ENCODE measurements at regions not wholly inside any gene's neighbourhood (a gene's known extent, or its start where the extent isn't known, plus 50 kb on each side); places are given as distances from the start of the nearest gene placed in this dataset.

DNA sequence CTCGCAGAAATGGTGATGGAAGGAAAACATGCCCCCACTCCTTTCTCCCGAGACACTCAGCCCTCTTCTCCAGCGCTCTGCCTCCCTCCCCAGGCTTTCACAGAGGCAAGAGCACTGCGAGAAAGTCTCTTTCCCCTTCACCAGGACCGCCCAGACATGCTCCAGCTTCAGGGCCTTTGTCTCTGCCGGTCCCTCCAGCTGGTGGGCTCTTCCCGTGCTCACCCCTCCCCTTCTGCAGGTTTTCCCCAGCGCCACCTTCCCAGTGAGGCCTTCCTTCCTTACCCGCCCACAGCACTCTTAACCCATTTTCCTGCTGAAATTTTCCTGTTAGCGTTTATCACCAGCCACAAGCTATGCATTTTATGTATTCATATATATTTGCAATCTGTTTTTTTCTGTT is 86.2 kb downstream of the TFAP2C start:
- Mint-ChIP-seq H3K27me3 (no peaks in the 10 kb centered on the region), H3K4me3 (no peak overlapping the region), H3K27ac (no peak overlapping the region), H3K36me3 (ENCODE audit: low read depth) (no peaks in the 10 kb centered on the region), H3K4me1 (no peaks in the 10 kb centered on the region), H3K9me3 (no peaks in the 10 kb centered on the region)
- intact Hi-C loops (cut with micrococcal nuclease) = no loop called here
- DNase-seq = no peak

DNA sequence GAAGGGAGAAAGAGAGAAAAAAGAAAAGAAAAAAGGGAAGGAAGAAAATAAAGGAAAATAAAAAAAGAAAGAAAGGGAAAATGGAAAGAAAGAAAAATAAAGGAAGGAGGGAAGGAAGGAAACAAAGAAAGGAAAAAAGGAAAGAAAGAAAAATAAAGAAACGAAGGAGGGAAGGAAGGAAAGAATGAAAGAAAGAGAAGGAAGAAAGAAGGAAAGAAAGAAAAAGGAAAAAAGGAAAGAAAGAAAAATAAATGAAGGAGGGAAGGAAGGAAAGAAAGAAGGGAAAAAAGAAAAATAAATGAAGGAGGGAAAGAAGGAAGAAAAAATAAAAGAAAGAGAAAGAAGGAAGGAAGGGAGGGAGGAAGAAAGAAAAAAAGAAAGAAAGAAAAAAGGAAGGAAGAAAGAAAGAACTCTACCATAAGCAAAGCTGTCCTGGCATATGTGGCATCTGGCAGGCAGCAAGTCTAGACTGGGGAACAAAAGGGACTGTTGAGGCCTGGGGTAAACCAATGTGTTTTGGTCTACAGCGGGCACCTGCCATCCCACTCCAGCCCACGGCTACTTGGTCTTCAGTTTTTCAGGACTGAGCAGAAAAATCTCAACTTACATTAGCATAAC is 86.9 kb downstream of the TFAP2C start:
- H3K27me3 Mint-ChIP-seq = no peaks in the 10 kb centered on the region
- H3K4me1 Mint-ChIP-seq = no peaks in the 10 kb centered on the region
- no peaks in the 10 kb centered on the region for H3K9me3 Mint-ChIP-seq
- no peak overlapping the region for H3K27ac Mint-ChIP-seq
- no peak overlapping the region for H3K4me3 Mint-ChIP-seq
- intact Hi-C loops (cut with micrococcal nuclease) = no loop called here
- no peaks in the 10 kb centered on the region for H3K36me3 Mint-ChIP-seq (ENCODE audit: low read depth)
- DNase-seq = no peak

DNA sequence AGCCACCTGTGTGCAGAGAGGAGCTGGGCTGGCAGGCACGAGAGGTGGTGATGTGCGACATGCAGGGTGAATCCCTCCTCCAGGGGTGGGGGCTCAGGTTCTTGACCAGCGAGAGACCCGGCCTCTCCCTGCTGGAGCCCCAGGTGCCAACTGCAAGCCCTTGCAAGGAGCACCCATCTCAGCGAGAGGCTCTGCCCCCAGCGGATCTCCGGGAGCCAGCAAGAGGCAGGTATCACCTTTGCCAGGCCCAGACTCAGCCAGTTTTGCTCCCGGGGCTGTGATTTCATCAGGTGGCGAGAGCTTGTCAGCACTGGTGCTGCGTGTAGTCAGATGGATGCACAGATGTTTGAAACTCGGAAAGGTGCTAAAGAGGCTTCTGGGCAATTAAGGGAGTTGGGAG is 87.7 kb downstream of the TFAP2C start:
- H3K4me1 Mint-ChIP-seq = no peaks in the 10 kb centered on the region
- H3K27me3 Mint-ChIP-seq = no peaks in the 10 kb centered on the region
- H3K9me3 Mint-ChIP-seq = no peaks in the 10 kb centered on the region
- no peaks in the 10 kb centered on the region for H3K36me3 Mint-ChIP-seq (ENCODE audit: low read depth)
- intact Hi-C loops (cut with micrococcal nuclease) = no loop called here
- DNase-seq = no peak
- H3K27ac Mint-ChIP-seq = no peak overlapping the region
- no peak overlapping the region for H3K4me3 Mint-ChIP-seq

DNA sequence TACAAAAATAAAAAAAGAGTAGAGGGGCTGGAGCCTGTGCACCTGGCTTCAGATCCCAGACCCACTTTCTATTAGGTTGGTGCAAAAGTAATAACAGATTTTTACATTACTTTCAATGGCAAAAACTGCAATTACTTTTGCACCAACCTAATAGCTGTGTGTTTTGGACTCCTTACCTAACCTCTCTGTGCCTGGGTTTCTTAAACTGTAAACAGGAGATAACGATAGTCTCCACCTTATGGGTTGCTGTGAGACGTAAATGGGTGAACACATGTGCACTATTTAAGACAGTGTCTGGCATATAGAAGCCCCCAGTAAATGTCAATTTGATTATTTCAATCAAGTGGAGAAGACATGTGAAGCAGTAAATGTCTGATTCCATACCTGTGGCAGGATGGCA is 89.7 kb downstream of the TFAP2C start:
- H3K9me3 Mint-ChIP-seq = no peaks in the 10 kb centered on the region
- H3K4me3 Mint-ChIP-seq = no peak overlapping the region
- H3K27ac Mint-ChIP-seq = no peak overlapping the region
- DNase-seq = no peak
- no peaks in the 10 kb centered on the region for H3K36me3 Mint-ChIP-seq (ENCODE audit: low read depth)
- intact Hi-C loops (cut with micrococcal nuclease) = no loop called here
- no peaks in the 10 kb centered on the region for H3K27me3 Mint-ChIP-seq
- no peaks in the 10 kb centered on the region for H3K4me1 Mint-ChIP-seq

DNA sequence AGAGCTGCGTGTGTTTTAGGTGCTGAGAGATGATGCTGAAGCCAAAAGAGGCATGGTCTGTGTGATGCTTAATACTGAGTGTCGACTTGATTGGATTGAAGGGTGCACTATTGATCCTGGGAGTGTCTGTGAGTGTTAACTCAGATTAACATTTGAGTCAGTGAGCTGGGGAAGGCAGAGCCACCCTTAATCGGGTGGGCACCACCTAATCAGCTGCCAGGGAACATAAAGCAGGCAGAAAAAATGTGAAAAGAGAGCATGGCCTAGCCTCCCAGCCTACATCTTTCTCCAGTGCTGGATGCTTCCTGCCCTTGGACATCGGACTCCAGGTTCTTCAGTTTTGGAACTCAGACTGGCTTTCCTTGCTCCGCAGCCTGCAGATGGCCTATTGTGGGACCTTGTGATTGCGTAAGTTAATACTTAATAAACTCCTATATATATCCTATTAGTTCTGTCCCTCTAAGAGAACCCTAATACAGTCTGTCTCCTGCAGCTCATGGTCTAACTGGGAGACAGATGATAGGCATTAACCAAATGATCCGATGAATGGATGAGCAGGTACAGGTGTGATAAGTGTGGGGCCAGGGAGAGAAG is 91.6 kb downstream of the TFAP2C start:
- no peak overlapping the region for H3K27ac Mint-ChIP-seq
- DNase-seq = no peak
- H3K36me3 Mint-ChIP-seq (ENCODE audit: low read depth) = no peaks in the 10 kb centered on the region
- no peak overlapping the region for H3K4me3 Mint-ChIP-seq
- intact Hi-C loops (cut with micrococcal nuclease) = no loop called here
- H3K27me3 Mint-ChIP-seq = no peaks in the 10 kb centered on the region
- H3K9me3 Mint-ChIP-seq = no peaks in the 10 kb centered on the region
- no peaks in the 10 kb centered on the region for H3K4me1 Mint-ChIP-seq

DNA sequence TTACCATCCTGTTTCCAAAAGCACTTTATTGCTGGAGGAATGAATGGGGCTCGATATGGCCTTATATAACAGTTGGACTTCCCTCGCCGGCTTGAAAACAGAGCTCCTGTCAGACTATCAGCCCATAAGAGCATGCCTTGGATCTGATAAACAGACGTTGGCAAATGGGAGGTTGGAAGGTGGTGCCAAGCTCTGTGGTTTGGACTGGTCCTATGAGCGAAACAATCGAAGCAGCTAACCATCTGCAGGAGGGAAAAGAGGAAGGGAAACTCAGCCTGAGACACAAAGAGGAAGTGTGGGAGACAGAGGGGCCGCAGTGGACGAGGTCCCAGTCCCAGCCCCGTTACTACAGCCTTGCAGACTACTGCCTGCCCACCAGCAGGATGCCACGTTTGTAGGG is 92.9 kb downstream of the TFAP2C start:
- Mint-ChIP-seq H3K36me3 (ENCODE audit: low read depth) (no peaks in the 10 kb centered on the region), H3K4me1 (no peaks in the 10 kb centered on the region), H3K9me3 (no peaks in the 10 kb centered on the region), H3K27ac (no peak overlapping the region), H3K4me3 (no peak overlapping the region), H3K27me3 (no peaks in the 10 kb centered on the region)
- no peak for DNase-seq
- intact Hi-C loops (cut with micrococcal nuclease) = no loop called here

DNA sequence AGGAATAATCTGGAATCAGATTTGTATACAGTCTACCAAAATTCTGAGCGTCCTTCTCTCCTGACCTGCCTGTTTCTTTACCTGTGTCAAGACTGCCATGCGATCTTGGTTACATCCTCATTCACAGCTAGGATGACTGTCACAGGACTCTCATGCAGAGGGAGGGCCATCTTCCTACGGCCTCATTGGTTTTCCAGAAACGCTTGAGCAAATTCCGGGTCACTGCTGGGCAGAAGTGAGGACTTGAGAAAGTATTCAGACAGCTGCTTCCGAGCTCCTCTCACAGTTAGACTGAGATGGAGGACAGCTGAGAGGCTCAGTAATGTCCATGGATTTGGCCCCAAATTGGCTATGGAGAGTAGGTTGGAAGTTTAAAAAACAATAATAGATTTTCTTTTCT is 94.2 kb downstream of the TFAP2C start:
- no peaks in the 10 kb centered on the region for H3K36me3 Mint-ChIP-seq (ENCODE audit: low read depth)
- H3K9me3 Mint-ChIP-seq = no peaks in the 10 kb centered on the region
- H3K4me3 Mint-ChIP-seq = no peak overlapping the region
- intact Hi-C loops (cut with micrococcal nuclease) = no loop called here
- H3K27me3 Mint-ChIP-seq = no peaks in the 10 kb centered on the region
- H3K27ac Mint-ChIP-seq = no peak overlapping the region
- no peak for DNase-seq
- no peaks in the 10 kb centered on the region for H3K4me1 Mint-ChIP-seq

DNA sequence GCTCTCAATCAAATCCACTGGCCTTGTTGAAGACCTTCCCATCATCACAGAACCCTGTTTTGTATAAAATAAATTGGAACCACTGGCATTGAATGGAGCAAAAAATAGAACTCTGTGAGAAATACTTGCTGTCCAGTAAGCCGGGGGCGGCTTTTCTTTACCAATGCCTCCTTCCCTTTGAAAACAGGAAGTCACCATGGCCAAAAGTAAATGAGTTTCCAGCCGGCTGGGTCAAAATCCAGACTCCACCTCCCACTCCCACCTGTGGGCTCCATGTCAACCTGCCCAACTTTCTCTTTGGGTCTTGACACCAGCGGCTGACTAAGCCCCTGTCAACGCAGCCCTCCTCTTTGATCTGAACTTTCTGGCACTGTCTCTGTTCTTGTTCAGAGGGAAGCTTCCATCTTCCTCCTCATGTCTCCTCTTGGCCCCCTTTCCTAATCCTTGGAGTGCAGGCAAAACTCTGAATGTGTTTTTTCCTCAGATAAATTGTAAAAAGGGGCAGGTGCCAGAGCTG is 95.2 kb downstream of the TFAP2C start:
- H3K27ac Mint-ChIP-seq = no peak overlapping the region
- no peak for DNase-seq
- intact Hi-C loops (cut with micrococcal nuclease) = no loop called here
- H3K9me3 Mint-ChIP-seq = no peaks in the 10 kb centered on the region
- no peaks in the 10 kb centered on the region for H3K27me3 Mint-ChIP-seq
- no peaks in the 10 kb centered on the region for H3K36me3 Mint-ChIP-seq (ENCODE audit: low read depth)
- no peak overlapping the region for H3K4me3 Mint-ChIP-seq
- no peaks in the 10 kb centered on the region for H3K4me1 Mint-ChIP-seq

DNA sequence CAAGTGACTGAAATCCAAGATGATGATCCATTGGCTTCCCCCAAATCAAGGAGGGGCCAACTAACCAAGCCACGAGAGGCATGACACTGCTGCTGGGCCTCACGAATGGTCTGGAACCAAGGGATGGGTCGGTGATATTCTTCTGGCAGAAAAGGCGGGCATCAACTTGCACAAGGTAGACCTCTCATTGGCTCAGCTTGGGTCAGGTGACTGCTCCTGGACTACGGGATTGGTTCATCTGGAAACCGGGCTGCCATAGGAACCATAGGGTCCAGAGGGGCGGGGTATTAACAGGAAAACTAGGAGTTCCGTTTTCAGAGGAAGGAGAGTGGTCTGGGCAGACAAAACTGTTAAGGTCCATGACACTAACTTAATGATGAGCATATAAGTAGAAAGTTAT is 100.9 kb downstream of the TFAP2C start:
- peaks cover 3% of the 10 kb centered on the region for H3K27me3 Mint-ChIP-seq
- no peak for DNase-seq
- no peaks in the 10 kb centered on the region for H3K9me3 Mint-ChIP-seq
- intact Hi-C loops (cut with micrococcal nuclease) = no loop called here
- no peaks in the 10 kb centered on the region for H3K4me1 Mint-ChIP-seq
- no peaks in the 10 kb centered on the region for H3K36me3 Mint-ChIP-seq (ENCODE audit: low read depth)
- H3K4me3 Mint-ChIP-seq = no peak overlapping the region
- no peak overlapping the region for H3K27ac Mint-ChIP-seq

DNA sequence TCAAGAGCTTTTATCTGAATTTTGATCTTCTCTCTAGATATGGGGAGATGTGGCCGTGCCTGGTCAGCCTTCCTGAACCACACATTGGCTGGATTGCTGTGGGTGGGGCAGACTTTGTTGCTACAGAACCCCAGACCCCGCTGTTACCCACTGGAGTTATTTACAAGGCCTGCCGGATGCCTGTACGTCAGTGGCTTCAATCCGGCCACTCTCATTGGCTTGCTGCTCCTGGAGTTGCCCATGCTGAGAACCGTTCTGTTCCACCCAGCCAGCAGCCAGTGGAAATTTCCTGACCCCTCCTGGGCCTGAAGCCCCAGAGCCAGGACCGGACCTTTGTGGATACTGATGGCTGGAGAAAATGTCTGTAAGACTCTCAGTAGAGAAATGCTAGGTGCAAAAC is 101.9 kb downstream of the TFAP2C start:
- H3K27ac Mint-ChIP-seq = no peak overlapping the region
- no peak overlapping the region for H3K4me3 Mint-ChIP-seq
- no peaks in the 10 kb centered on the region for H3K4me1 Mint-ChIP-seq
- DNase-seq = no peak
- H3K9me3 Mint-ChIP-seq = no peaks in the 10 kb centered on the region
- peaks cover 12% of the 10 kb centered on the region for H3K27me3 Mint-ChIP-seq
- intact Hi-C loops (cut with micrococcal nuclease) = no loop called here
- H3K36me3 Mint-ChIP-seq (ENCODE audit: low read depth) = no peaks in the 10 kb centered on the region

DNA sequence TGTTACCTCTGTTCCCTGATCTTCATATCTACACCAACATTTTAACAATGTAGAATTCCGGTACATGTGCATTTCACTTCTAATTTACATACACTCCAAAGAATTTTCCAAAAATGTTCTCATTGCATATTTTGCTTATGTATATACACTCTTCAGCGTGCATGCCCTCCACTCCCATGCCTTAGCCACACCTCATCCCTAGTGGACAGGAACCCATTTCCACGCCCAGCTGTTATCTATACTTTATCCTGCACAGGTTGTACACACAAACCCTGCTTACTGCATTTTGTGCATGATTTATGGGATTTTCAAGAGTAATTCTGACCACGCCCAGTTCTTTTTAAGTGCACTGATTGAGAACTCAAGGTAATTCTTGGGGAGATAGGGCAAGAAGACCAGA is 102.4 kb downstream of the TFAP2C start:
- no peak overlapping the region for H3K27ac Mint-ChIP-seq

DNA sequence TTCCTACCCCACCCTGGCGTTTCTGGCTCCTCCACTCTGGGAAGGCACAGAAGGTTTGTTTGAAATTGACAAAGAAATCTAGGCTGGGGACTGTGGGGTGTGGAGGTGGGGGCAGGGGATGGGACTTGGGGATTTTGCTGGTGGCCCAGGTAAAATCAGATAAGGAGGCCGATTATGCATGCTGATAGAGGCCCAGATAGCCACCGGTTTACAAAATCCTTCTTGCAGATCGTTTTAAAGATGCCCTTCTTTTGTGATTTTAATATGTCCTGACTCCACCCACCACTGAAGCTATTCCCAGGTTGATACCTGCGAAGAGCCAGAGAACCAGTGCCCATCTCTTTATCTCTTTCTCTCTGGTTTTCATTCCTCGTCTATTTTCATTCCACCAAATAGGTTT is 104.9 kb downstream of the TFAP2C start:
- Mint-ChIP-seq H3K9me3 (no peaks in the 10 kb centered on the region), H3K27ac (no peak overlapping the region), H3K4me1 (no peaks in the 10 kb centered on the region), H3K4me3 (no peak overlapping the region), H3K36me3 (ENCODE audit: low read depth) (no peaks in the 10 kb centered on the region), H3K27me3 (peaks cover 22% of the 10 kb centered on the region)
- intact Hi-C loops (cut with micrococcal nuclease) = no loop called here
- DNase-seq = no peak

More for the DNA sequence above, 102.4 kb downstream of the TFAP2C start:
- DNase-seq = no peak
- no peaks in the 10 kb centered on the region for H3K4me1 Mint-ChIP-seq
- no peaks in the 10 kb centered on the region for H3K9me3 Mint-ChIP-seq
- no peaks in the 10 kb centered on the region for H3K36me3 Mint-ChIP-seq (ENCODE audit: low read depth)
- no peak overlapping the region for H3K4me3 Mint-ChIP-seq
- H3K27me3 Mint-ChIP-seq = peaks cover 17% of the 10 kb centered on the region
- intact Hi-C loops (cut with micrococcal nuclease) = no loop called here

DNA sequence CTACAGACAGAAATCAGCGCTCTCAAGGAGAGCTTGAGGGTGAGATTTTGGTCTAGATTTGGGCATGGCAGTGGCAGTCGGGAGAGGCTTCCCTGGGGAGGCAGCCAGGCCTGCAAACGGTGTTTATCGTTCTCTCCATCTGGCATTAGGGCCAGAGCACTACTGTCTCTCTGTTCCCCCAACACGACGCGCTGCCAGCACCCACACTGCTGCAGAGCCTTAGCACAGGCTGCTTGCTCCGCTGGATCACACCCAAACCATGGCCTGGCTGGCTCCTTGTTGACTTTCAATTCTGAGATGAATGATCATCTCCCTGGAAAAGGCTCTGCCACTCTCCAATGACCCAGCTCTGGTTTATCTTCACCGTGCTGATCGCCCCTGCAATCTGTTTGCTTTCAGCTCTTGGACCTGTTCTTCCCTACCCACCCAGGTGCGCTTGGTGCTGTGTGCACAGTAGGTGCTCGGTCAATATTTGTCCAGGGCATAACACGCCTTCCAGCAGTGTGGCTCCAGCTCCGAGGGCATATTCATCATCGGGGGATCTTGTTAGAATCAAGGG is 106.1 kb downstream of the TFAP2C start:
- intact Hi-C loops (cut with micrococcal nuclease) = no loop called here
- DNase-seq = no peak
- Mint-ChIP-seq H3K9me3 (no peaks in the 10 kb centered on the region), H3K4me3 (no peak overlapping the region), H3K4me1 (no peaks in the 10 kb centered on the region), H3K27me3 (peaks cover 25% of the 10 kb centered on the region), H3K27ac (no peak overlapping the region), H3K36me3 (ENCODE audit: low read depth) (no peaks in the 10 kb centered on the region)

DNA sequence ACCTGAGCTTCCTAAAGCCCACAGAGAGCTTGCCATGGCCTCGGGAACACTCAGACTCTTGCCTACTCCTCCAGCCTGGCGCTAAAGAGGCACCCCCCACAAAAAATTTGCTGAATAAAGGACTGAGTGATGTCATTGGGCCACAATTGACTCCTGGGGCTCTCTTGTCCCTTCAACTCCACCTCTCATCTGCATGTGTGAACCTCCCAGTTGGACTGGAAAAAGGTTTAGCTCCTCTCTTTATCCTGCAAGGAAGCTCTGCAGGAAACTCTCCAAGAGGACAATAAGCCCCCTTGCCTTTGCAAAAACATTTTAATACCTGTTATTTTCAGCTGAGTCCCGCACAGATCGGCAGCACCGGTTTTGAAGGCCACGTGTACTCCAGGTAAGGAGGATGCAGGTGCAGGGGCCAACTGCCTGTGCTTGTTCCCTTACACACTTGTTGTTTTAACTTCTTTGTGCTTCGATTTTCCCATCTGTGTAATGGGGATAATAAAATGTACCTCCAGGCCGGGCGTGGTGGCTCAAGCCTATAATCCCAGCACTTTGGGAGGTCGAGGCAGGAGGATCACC is 107.3 kb downstream of the TFAP2C start:
- Mint-ChIP-seq H3K4me3 (no peak overlapping the region), H3K4me1 (no peaks in the 10 kb centered on the region), H3K27me3 (peaks cover 25% of the 10 kb centered on the region), H3K9me3 (no peaks in the 10 kb centered on the region), H3K27ac (no peak overlapping the region), H3K36me3 (ENCODE audit: low read depth) (no peaks in the 10 kb centered on the region)
- intact Hi-C loops (cut with micrococcal nuclease) = no loop called here
- DNase-seq = no peak

Measured in activated CD4-positive, alpha-beta T cell treated with anti-CD3 and anti-CD28 coated beads, Interleukin-2, amount 10 ng/mL, durations not matched to agents 24 days and 14 days (primary cell).